ENCODE measurements at regions not wholly inside any gene's neighbourhood (a gene's known extent, or its start where the extent isn't known, plus 50 kb on each side); places are given as distances from the start of the nearest gene placed in this dataset.

GRCh38 chr3:197392961-197393360 lies 94.5 kb upstream of the DLG1 start:
- POLR2A ChIA-PET: no interaction called here
- dilution Hi-C loops (cut with MboI; ENCODE audit: extremely low pct_ligation_motif_present, low sequenced_read_pairs) (no loop called here), intact Hi-C loops (cut with micrococcal nuclease) (loop anchor here (5.0 kb wide), 1 partner anchor 96 kb away; the partner anchor contains the start of gene DLG1)
- CTCF ChIA-PET: interaction anchor here (1.0 to 1.7 kb wide), 5 partner anchors 8 to 136 kb away, joined by 3 to 6 read pairs (median 5); no protein-coding TSS in a partner anchor
- BruUV-seq (replicated peaks): no TSS peak
- Histone ChIP-seq H3K79me2 (ENCODE audit: control insufficient read depth, insufficient read depth, low read length) (no peaks in the 10 kb centered on the region), H4K20me1 (replicated peaks; ENCODE audit: control insufficient read depth, extremely low read depth, insufficient read depth, low read length) (no peaks in the 10 kb centered on the region), H3K9ac (replicated peaks; ENCODE audit: extremely low read depth, insufficient read depth, low read length) (peak overlapping the region; percentile 26), H3K4me2 (ENCODE audit: insufficient read depth, low read length) (peak overlapping the region; percentile 5), H3K9me1 (replicated peaks; ENCODE audit: control insufficient read depth, extremely low read depth, insufficient read depth, low read length) (no peaks in the 10 kb centered on the region), H2AFZ (ENCODE audit: low read depth, low read length) (peak overlapping the region; percentile 37), H3K9me3 (replicated peaks; ENCODE audit: control insufficient read depth, insufficient read depth, low read length) (no peaks in the 10 kb centered on the region), H3K27me3 (ENCODE audit: control insufficient read depth in 2 of 2, insufficient read depth in 2 of 2, low read length in 2 of 2) (peaks cover 5 to 8% of the 10 kb centered on the region in 2 experiments), H3K27ac (ENCODE audit: insufficient read depth, low read depth, low read length) (peak overlapping the region; percentile 86), H3K4me1 (ENCODE audit: control insufficient read depth, extremely low read depth, insufficient read depth, low read length) (peaks cover 33% of the 10 kb centered on the region), H3K4me3 (replicated peaks in 1 of 3; ENCODE audit: insufficient read depth in 1 of 3, low read depth in 1 of 3, low read length in 3 of 3) (no peak overlapping the region), H3K36me3 (ENCODE audit: control insufficient read depth in 2 of 2, extremely low read depth in 1 of 2, insufficient read depth in 2 of 2, low read length in 2 of 2) (no peaks in the 10 kb centered on the region)
- FAIRE-seq (peak; percentile 88), DNase-seq (ENCODE audit: low read depth, low spot score) (peak; percentile 93)
- peak; percentile 74 for TF ChIP-seq FOS (IDR thresholded peaks at IDR 0.05; ENCODE audit: borderline replicate concordance, insufficient read depth, low read length)
- no peak for TF ChIP-seq JUN (IDR thresholded peaks at IDR 0.05; ENCODE audit: borderline replicate concordance, insufficient read depth, insufficient read length, low read depth)
- no peak for TF ChIP-seq CTCF (IDR thresholded peaks at IDR 0.05; ENCODE audit: extremely low read depth in 1 of 2, insufficient read depth in 1 of 2, low read depth in 1 of 2, low read length in 2 of 2)
- peak; percentile 55 for TF ChIP-seq POLR2A (IDR thresholded peaks at IDR 0.05; ENCODE audit: low read depth, low read length)
- peak; percentile 86 for TF ChIP-seq POLR2AphosphoS5 (IDR thresholded peaks at IDR 0.05; ENCODE audit: insufficient read depth, low read depth, low read length)
- peak; percentile 9 for TF ChIP-seq MYC (IDR thresholded peaks at IDR 0.05; ENCODE audit: low read depth, low read length)
- no peak for TF ChIP-seq EZH2 (IDR thresholded peaks at IDR 0.05; ENCODE audit: borderline replicate concordance, low read depth, low read length, severe bottlenecking)
- peak; percentile 78 for TF ChIP-seq GATA2 (IDR thresholded peaks at IDR 0.05; ENCODE audit: insufficient read depth, insufficient read length, low read depth, low read length)

Data from endothelial cell of umbilical vein (primary cell).